WERI-Rb-1 (cell line): ENCODE measurements at regions not wholly inside any gene's neighbourhood (a gene's known extent, or its start where the extent isn't known, plus 50 kb on each side); places are given as distances from the start of the nearest gene placed in this dataset.

ENCODE experiments used
- DNase-seq: peaks from one replicate; pipeline ENCODE4 v3.0.0-alpha.2; 2020
- H3K27ac ChIP-seq: fragments of 250-450 bp; sonication (Bioruptor Pico); 2 replicates; pipeline ENCODE4 v1.5.1; 2020; ENCODE audit warnings: mild to moderate bottlenecking, moderate library complexity
- H3K27me3 ChIP-seq: fragments of 250-450 bp; sonication (Bioruptor Pico); 2 replicates; pipeline ENCODE4 v1.5.1; 2021; ENCODE audit warnings: mild to moderate bottlenecking, low read depth, moderate library complexity; ENCODE audit not compliant: insufficient read depth, severe bottlenecking
- H3K36me3 ChIP-seq: fragments of 250-450 bp; sonication (Bioruptor Pico); 2 replicates; pipeline ENCODE4 v1.5.1; 2020; ENCODE audit warnings: mild to moderate bottlenecking, moderate library complexity
- H3K4me3 ChIP-seq: 2 replicates; pipeline ENCODE4 v1.5.1; 2011; ENCODE audit warnings: low read depth, mild to moderate bottlenecking, control low read depth, low read length
- H3K9me3 ChIP-seq: fragments of 250-450 bp; sonication (Bioruptor Pico); 2 replicates; pipeline ENCODE4 v1.5.1; 2021; ENCODE audit warnings: mild to moderate bottlenecking, moderate library complexity; ENCODE audit not compliant: severe bottlenecking
- TF ChIP-seq, protein P1 (sequence below): IDR thresholded peaks from 2 replicates; pipeline ENCODE4 v1.5.1; 2011; ENCODE audit warnings: low read depth, mild to moderate bottlenecking, control low read depth, inconsistent platforms, low read length

DNA sequence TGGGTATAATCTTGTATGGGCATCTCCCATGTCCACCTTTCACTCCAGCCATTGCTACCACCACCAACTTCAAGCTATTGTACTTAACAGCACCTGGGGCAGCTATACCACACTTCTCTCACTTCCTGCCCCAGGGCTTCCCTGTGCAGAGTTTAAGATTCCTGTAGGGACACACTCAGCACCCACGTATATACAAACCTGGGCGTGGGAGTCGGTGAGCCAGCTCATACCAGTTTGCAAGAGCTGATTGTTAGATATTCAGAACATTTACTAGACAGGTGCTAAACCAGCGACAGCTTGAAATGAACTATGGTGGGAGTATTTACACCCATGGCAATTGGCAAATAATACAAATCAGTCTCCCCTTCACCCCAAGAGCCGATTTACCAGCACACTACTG, 114.8 kb upstream of the CSF3R start:
- Histone ChIP-seq H3K4me3 (no peak overlapping the region), H3K27me3 (no peaks in the 10 kb centered on the region), H3K27ac (no peak overlapping the region), H3K36me3 (no peaks in the 10 kb centered on the region), H3K9me3 (no peaks in the 10 kb centered on the region)
- no peak for DNase-seq
- TF ChIP-seq, protein P1, sequence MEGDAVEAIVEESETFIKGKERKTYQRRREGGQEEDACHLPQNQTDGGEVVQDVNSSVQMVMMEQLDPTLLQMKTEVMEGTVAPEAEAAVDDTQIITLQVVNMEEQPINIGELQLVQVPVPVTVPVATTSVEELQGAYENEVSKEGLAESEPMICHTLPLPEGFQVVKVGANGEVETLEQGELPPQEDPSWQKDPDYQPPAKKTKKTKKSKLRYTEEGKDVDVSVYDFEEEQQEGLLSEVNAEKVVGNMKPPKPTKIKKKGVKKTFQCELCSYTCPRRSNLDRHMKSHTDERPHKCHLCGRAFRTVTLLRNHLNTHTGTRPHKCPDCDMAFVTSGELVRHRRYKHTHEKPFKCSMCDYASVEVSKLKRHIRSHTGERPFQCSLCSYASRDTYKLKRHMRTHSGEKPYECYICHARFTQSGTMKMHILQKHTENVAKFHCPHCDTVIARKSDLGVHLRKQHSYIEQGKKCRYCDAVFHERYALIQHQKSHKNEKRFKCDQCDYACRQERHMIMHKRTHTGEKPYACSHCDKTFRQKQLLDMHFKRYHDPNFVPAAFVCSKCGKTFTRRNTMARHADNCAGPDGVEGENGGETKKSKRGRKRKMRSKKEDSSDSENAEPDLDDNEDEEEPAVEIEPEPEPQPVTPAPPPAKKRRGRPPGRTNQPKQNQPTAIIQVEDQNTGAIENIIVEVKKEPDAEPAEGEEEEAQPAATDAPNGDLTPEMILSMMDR = no peak

DNA sequence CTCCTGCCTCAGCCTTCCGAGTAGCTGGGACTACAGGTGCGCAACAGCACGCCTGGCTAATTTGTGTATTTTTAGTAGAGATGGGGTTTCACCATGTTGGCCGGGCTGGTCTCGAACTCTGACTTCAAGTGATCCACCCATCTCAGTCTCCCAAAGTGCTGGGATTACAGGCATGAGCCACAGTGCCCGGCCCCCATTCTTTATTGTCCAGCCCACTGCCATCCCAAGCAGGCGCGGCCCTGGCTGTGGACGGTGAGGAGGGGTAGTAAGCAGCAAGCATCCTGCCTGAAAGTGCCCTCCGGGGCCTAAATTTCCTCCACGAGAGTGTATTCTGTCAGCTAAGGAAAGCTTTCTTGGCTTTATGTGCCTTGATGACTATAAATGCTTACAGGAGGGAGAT, 113.2 kb upstream of the CSF3R start:
- Histone ChIP-seq H3K36me3 (no peaks in the 10 kb centered on the region), H3K4me3 (no peak overlapping the region), H3K27me3 (no peaks in the 10 kb centered on the region), H3K9me3 (no peaks in the 10 kb centered on the region), H3K27ac (no peak overlapping the region)
- no peak for DNase-seq
- TF ChIP-seq, protein P1 = no peak

DNA sequence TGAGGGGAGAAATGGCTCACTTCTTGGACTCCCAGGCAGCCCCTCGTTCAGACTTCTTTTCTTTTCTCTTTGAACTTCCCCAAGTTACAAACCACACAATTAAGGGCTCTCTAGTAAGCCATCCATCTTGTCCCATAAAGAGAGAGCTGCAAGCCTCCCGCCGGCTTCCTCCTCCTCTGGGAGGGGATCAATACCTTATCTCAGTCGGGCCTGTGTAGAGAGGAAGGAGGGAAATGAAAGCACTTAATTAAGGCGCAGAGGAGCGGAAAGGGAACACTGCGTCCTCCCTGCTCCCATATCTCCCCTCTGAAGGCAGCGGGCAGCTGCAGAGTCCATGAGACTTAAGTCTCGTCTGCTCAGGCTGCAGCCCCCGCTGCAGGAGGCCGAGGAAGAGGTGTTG, 112.6 kb upstream of the CSF3R start:
- TF ChIP-seq, protein P1 = no peak
- Histone ChIP-seq H3K4me3 (no peak overlapping the region), H3K27ac (no peak overlapping the region), H3K27me3 (no peaks in the 10 kb centered on the region), H3K9me3 (no peaks in the 10 kb centered on the region), H3K36me3 (no peaks in the 10 kb centered on the region)
- no peak for DNase-seq

DNA sequence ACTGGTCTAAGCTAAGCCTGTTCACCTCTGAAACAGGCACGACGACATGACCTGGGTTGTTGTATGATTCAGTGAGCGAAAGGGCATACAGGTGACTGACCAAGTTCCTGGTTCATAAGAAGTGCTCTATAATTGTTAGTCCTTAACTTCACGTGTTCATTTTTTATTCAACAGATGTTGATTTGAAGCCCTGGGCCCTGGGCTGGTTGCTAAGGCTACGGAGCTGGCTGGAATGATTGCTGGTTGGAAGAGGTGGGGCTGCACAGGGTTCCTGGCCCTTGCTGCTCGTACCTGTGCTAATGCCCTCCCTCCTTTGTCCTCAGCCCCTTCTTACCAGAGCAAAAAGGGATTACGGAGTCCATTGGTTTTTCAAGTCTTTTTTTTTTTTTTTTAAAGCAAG, 111.3 kb upstream of the CSF3R start:
- DNase-seq = no peak
- no peaks in the 10 kb centered on the region for H3K9me3 ChIP-seq
- H3K36me3 ChIP-seq = no peaks in the 10 kb centered on the region
- TF ChIP-seq, protein P1 = no peak
- no peak overlapping the region for H3K27ac ChIP-seq
- H3K4me3 ChIP-seq = no peak overlapping the region
- no peaks in the 10 kb centered on the region for H3K27me3 ChIP-seq

DNA sequence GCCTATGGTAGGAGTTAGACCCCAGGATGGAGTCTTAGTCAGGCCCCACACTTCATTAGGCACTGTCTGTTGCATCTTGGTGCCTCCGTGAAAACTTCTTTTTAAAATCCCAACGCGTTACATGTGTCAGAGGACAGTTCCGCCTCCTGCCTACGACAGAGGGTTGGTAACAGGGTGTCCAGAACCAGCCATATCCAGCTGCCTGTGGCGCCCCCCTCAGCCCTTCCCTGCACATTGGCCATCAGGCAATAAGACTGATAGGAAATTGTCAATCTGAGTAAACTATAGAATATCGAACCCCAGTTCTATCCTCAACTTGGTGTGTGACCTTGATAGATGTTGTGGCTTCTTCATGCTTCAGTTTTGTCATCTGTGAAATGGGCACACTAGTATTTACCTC, 108.6 kb upstream of the CSF3R start:
- TF ChIP-seq, protein P1 = peak; percentile 61
- Histone ChIP-seq H3K9me3 (no peaks in the 10 kb centered on the region), H3K36me3 (no peaks in the 10 kb centered on the region), H3K4me3 (no peak overlapping the region), H3K27me3 (no peaks in the 10 kb centered on the region), H3K27ac (peak overlapping the region; percentile 9; the same call in 1 of the 2 replicates)
- DNase-seq = peak; percentile 60

DNA sequence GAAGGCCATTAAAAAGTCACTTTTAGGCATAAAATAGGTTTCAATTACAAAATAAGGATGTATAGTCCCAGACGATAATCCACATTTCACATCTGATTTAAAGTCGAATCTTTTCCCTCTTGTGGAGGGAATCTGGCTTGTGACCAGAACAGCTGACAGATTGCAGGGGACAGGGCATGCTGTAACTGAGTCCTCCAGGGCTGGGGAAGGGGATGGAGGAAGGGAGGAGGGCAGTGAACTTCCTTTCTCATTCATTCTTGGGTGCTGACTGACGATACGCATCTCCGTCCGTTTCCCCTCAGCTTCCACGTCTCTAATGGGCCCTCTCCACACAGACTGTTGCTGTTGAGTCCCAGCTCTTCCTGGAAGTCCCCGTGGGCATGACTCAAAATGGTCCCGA, 108.1 kb upstream of the CSF3R start:
- TF ChIP-seq, protein P1 = no peak
- H3K36me3 ChIP-seq = no peaks in the 10 kb centered on the region
- H3K9me3 ChIP-seq = no peaks in the 10 kb centered on the region
- no peak for DNase-seq
- H3K4me3 ChIP-seq = no peak overlapping the region
- no peaks in the 10 kb centered on the region for H3K27me3 ChIP-seq
- H3K27ac ChIP-seq = peak overlapping the region; percentile 9; the same call in 1 of the 2 replicates
